ENCODE measurements at regions not wholly inside any gene's neighbourhood (a gene's known extent, or its start where the extent isn't known, plus 50 kb on each side); places are given as distances from the start of the nearest gene placed in this dataset.

GRCh38 chr10:69684020-69684980 lies 54.3 kb downstream of the FAM241B start:
- no peak for DNase-seq
- Mint-ChIP-seq H3K27me3 (ENCODE audit: low read depth in 3 of 3) (peaks cover 2 to 7% (median 5%) of the 10 kb centered on the region in 3 donors), H3K9me3 (no peaks in the 10 kb centered on the region), H3K27ac (no peak overlapping the region), H3K36me3 (no peaks in the 10 kb centered on the region), H3K4me1 (no peaks in the 10 kb centered on the region), H3K4me3 (no peak overlapping the region)

DNA sequence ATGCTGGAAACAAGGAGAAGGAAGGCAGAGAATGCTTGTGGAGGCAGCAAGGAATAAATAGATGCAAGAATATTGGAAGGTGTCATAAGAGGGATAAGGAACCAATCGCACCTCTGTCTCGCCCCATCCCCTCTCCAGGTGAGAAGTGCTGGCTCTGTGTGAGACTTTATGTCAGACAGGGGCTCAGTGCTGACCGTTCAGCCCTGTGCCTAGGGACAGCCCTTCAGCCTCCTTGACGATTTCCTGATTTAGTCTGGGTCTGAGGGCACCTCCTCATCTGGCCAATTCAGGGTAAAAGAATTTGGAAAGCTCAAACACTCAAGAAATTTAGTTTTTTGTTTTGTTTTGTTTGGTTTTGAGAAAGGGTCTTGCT lies 54.9 kb downstream of the FAM241B start:
- DNase-seq = no peak
- Mint-ChIP-seq H3K9me3 (no peaks in the 10 kb centered on the region), H3K27me3 (ENCODE audit: low read depth in 3 of 3) (peaks cover under 1 to 5% (median 5%) of the 10 kb centered on the region in 3 donors), H3K4me1 (no peaks in the 10 kb centered on the region), H3K27ac (no peak overlapping the region), H3K4me3 (no peak overlapping the region), H3K36me3 (no peaks in the 10 kb centered on the region)

DNA sequence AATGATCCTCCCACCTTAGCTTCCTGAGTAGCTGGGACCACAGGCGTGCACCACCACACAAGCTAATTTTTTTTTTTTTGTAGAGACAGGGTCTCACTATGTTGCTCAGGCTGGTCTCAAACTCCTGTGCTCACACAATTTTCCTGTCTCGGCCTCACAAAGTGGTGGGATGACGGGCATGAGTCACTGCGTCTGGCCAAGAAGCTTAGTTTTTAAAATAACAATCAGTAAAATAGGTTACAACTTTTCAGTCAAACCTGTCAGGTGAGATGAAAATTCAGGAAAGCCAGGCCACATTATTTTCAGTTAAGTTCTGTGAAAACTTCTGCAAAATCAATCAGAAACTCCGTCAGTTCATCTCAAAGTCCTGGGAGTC lies 55.4 kb downstream of the FAM241B start:
- Mint-ChIP-seq H3K36me3 (no peaks in the 10 kb centered on the region), H3K9me3 (no peaks in the 10 kb centered on the region), H3K4me1 (no peaks in the 10 kb centered on the region), H3K4me3 (no peak overlapping the region), H3K27me3 (ENCODE audit: low read depth in 3 of 3) (peaks cover 0 to 7% (median 5%) of the 10 kb centered on the region in 3 donors), H3K27ac (no peak overlapping the region)
- no peak for DNase-seq

DNA sequence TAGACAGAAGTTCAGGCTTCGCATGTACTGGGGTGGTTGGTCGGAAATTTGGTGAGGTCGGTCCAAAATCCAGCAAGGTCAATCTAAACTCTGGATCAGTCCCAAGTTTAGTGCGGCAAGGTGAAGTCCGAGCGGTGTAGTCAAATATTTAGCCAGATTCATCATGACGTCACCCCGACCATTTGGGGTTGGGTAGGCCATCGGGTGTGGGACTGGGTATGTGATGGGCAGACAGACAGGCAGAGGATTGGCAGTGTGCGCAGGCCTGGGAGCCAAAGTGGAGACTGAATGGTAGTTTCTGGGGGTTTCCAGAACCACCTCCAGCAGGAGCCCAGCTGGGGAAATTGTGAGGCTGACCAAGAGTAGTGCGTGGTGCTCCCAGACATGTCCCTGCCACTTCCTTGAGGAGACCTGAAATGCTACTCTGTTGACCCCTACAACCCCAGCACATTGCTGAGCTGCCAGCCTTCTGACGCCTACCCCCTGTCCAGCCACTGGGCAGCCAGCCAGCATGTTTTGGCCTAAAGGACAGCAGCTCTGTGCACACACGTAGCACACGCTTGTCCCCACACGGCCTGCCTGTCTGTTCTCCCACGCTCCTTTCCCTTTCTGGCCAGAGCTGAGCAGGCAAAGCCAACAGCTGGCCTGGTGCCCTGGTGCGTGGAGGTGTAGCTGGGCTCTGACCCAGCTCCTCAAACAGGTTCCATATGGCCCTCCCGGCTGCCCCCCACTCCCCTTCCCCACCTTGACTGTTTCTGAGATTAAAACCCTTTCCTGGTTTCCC lies 55.9 kb downstream of the FAM241B start:
- Mint-ChIP-seq H3K4me3 (no peak overlapping the region), H3K4me1 (no peaks in the 10 kb centered on the region)

DNA sequence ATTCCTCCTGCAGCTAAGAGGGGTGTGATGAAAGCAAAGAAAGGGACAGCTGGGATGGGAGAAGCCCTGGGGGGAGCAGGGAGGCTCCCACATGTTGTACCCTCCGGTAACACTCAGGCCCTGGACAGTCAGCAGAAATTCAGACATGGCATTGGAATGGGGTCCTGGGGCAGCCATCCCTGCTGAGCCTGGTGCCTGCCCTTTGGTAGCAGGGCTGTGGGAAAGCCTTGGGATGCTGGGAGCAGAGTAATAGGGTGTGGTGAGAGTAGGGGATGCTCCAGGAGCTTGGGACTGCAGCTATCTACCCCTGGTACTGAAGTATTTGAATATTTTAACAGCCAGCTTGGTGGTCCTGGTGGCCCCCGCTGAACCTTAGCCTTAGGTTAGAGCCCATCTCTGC lies 56.8 kb downstream of the FAM241B start:
- peaks cover 0 to 8% (median 5%) of the 10 kb centered on the region in 3 donors for H3K27me3 Mint-ChIP-seq (ENCODE audit: low read depth in 3 of 3)
- H3K27ac Mint-ChIP-seq = no peak overlapping the region
- H3K4me3 Mint-ChIP-seq = no peak overlapping the region
- no peak for DNase-seq
- no peaks in the 10 kb centered on the region for H3K9me3 Mint-ChIP-seq
- no peaks in the 10 kb centered on the region for H3K36me3 Mint-ChIP-seq
- no peaks in the 10 kb centered on the region for H3K4me1 Mint-ChIP-seq

More for the DNA sequence above, 55.9 kb downstream of the FAM241B start:
- no peaks in the 10 kb centered on the region for H3K36me3 Mint-ChIP-seq
- no peak overlapping the region for H3K27ac Mint-ChIP-seq
- peaks cover 0 to 8% (median 5%) of the 10 kb centered on the region in 3 donors for H3K27me3 Mint-ChIP-seq (ENCODE audit: low read depth in 3 of 3)
- no peaks in the 10 kb centered on the region for H3K9me3 Mint-ChIP-seq
- DNase-seq = no peak

DNA sequence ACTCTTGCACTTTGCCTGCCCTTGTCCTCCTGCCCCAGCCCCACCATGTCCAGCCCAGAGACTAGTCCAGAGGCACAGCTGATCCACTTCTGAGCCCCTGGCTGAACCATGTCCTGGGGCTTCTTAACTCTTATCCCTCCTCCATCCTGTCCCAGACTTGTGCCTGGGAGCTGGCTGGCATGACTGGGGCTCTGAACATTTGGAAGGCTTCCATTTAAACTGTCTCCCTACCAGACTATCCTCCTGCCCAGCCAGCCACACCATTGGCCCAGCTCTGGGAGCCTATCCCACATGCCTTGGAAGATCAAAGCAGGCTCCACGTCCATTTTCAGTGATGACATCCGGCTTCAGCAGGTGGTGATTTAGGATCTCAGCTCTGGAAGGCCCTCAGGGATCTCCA lies 57.4 kb downstream of the FAM241B start:
- Mint-ChIP-seq H3K4me3 (no peak overlapping the region), H3K36me3 (no peaks in the 10 kb centered on the region), H3K27me3 (ENCODE audit: low read depth in 3 of 3) (peaks cover 0 to 8% (median 5%) of the 10 kb centered on the region in 3 donors), H3K4me1 (no peaks in the 10 kb centered on the region), H3K27ac (no peak overlapping the region), H3K9me3 (no peaks in the 10 kb centered on the region)
- no peak for DNase-seq

GRCh38 chr10:69692267-69692666 lies 62.2 kb downstream of the FAM241B start:
- no peak for DNase-seq
- H3K27ac Mint-ChIP-seq = no peak overlapping the region
- no peaks in the 10 kb centered on the region for H3K36me3 Mint-ChIP-seq
- no peak overlapping the region for H3K4me3 Mint-ChIP-seq
- peaks cover 0 to 4% (median 2%) of the 10 kb centered on the region in 3 donors for H3K27me3 Mint-ChIP-seq (ENCODE audit: low read depth in 3 of 3)
- H3K9me3 Mint-ChIP-seq = no peaks in the 10 kb centered on the region
- H3K4me1 Mint-ChIP-seq = no peaks in the 10 kb centered on the region

DNA sequence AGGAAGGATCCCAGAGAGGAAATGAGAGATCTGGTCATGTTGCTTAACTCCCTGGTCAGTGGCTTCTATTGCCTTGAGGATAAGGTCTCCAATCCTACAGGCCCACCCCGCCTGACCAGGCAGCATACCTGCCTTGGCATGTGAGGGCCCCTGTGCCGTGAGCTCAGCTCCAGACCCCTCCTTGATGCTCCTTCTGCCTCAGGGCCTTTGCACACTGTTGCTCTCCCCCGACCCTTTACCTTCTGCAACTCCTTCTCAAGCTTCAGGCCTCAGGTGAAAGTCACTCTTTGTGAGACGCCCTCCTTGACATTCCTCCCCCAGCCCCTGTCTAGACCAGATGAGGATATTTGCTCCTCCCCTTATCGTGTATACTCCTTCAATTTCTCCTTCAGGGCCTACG lies 62.8 kb downstream of the FAM241B start:
- Mint-ChIP-seq H3K4me3 (no peak overlapping the region), H3K4me1 (no peaks in the 10 kb centered on the region), H3K9me3 (no peaks in the 10 kb centered on the region), H3K27ac (no peak overlapping the region), H3K27me3 (ENCODE audit: low read depth in 3 of 3) (peaks cover 0 to 7% (median 2%) of the 10 kb centered on the region in 3 donors), H3K36me3 (no peaks in the 10 kb centered on the region)
- DNase-seq = no peak

GRCh38 chr10:69693886-69694285 lies 63.8 kb downstream of the FAM241B start:
- Mint-ChIP-seq H3K36me3 (no peaks in the 10 kb centered on the region), H3K9me3 (no peaks in the 10 kb centered on the region), H3K4me1 (no peaks in the 10 kb centered on the region), H3K4me3 (no peak overlapping the region), H3K27me3 (ENCODE audit: low read depth in 3 of 3) (peaks cover 0 to 10% (median 2%) of the 10 kb centered on the region in 3 donors), H3K27ac (no peak overlapping the region)
- no peak for DNase-seq

DNA sequence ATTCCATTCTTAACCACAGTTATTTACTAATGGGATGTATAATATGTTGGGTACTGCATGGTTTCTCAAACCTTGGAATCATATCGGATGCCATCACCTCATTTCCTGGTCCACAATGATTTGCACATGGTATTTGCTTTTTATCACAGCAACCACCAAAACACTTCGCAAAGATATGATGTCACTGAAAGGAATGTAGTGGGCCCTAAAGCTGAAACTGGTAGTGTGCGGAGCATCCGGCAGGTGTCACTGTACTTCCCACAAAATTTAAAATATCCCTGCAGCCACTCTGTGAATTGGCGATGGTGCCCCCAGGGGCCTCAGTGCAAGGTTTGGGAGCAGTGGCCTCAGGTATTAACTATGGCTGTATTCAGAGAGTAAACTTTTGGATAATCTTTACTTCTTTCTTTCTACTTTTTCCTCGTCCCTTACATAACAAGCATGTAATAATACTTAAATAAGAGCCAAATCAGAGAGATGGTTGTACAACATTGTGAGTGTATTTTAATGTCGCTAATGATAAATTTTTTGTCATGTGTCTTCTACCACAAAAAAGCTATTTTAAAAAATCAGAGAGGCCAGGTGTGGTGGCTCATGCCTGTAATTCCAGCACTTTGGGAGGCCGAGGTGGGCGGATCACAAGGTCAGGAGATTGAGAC lies 66.2 kb downstream of the FAM241B start:
- H3K36me3 Mint-ChIP-seq = no peaks in the 10 kb centered on the region
- no peak overlapping the region for H3K4me3 Mint-ChIP-seq
- no peak overlapping the region for H3K27ac Mint-ChIP-seq
- no peak for DNase-seq
- H3K4me1 Mint-ChIP-seq = no peaks in the 10 kb centered on the region
- no peaks in the 10 kb centered on the region for H3K9me3 Mint-ChIP-seq
- peaks cover 0 to 6% (median 4%) of the 10 kb centered on the region in 3 donors for H3K27me3 Mint-ChIP-seq (ENCODE audit: low read depth in 3 of 3)

- Mint-ChIP-seq H3K9me3 (no peaks in the 10 kb centered on the region), H3K4me1 (no peaks in the 10 kb centered on the region), H3K4me3 (no peak overlapping the region), H3K36me3 (no peaks in the 10 kb centered on the region), H3K27me3 (ENCODE audit: low read depth in 3 of 3) (peaks cover 3 to 6% (median 4%) of the 10 kb centered on the region in 3 donors), H3K27ac (no peak overlapping the region)
- no peak for DNase-seq
Observed at GRCh38 chr10:69697006-69697405, 67.0 kb downstream of the FAM241B start.

DNA sequence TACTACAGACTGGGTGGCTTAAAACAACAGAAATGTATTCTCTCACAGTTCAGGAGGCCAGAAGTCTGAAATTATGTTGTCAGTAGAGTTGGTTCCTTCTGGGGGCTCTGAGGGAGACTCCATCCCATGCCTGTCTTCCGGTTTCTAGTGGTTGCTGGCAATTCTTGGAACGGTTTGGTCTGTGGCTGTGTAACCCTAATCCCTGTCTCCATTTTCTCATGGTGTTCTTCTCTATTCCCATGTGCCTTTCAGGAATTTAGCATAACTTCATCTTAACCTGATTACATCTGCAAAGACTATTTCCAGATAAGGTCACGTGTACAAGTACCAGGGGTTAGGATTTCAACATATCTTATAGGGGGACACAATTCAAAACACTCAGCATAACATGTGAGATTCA lies 73.2 kb downstream of the FAM241B start:
- Mint-ChIP-seq H3K4me3 (no peak overlapping the region), H3K27me3 (ENCODE audit: low read depth in 3 of 3) (peaks cover 1 to 11% (median 6%) of the 10 kb centered on the region in 3 donors), H3K36me3 (no peaks in the 10 kb centered on the region), H3K4me1 (no peaks in the 10 kb centered on the region), H3K9me3 (peaks cover 0 to 4% (median 0%) of the 10 kb centered on the region in 6 donors), H3K27ac (no peak overlapping the region)
- no peak for DNase-seq

DNA sequence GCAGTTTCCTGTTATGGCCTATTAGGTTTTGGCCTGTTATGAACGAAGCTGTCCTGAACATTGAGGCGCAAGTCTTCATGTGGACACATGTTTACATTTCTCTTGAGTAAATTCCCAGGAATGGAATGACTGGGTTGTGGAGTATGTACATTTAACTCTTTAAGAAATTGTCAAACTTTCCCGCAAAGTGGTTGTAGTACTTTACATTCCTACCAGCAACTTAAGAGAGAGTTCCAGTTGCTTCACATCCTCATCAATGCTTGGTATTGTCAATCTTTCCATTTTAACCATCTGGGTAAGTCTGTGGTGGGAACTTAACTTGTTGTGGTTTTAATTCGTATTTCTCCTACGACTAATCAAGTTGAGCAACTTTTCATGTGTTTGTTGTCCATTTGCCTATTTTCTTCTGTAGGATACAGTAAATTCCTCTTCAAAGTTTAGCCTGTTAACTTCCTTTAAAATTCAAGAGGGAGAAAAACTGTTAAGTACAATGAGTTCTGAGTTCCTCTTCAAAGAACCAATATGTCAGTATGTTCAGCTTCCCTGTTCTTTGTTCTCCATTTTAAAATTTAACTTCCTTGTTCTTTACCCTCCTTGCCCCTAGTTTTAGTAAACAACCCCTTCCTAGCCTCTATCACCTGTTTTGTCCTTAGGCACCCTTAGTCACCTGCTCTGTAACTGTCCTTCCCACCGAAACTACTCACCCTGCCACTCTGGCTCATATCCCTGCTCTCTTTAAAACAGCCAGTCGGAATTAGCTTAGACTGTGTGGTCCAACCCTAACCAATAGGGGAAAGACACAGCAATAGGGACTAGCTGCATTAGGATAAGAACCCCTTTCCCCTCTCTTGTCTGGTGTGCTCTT lies 74.0 kb downstream of the FAM241B start:
- Mint-ChIP-seq H3K4me3 (no peak overlapping the region), H3K4me1 (no peaks in the 10 kb centered on the region), H3K9me3 (peaks cover 0 to 4% (median 0%) of the 10 kb centered on the region in 6 donors), H3K36me3 (no peaks in the 10 kb centered on the region), H3K27ac (no peak overlapping the region), H3K27me3 (ENCODE audit: low read depth in 3 of 3) (peaks cover 1 to 13% (median 9%) of the 10 kb centered on the region in 3 donors)
- DNase-seq = no peak
